ENCODE measurements at regions not wholly inside any gene's neighbourhood (a gene's known extent, or its start where the extent isn't known, plus 50 kb on each side); places are given as distances from the start of the nearest gene placed in this dataset.

GRCh38 chr6:102411796-102412195, 1018.3 kb downstream of the GRIK2 start:
- TF ChIP-seq POLR2A (IDR thresholded peaks at IDR 0.05) (no peak), CTCF (IDR thresholded peaks at IDR 0.05) (no peak)

All from testis (tissue), 2 donors.